ENCODE measurements at regions not wholly inside any gene's neighbourhood (a gene's known extent, or its start where the extent isn't known, plus 50 kb on each side); places are given as distances from the start of the nearest gene placed in this dataset.

DNA sequence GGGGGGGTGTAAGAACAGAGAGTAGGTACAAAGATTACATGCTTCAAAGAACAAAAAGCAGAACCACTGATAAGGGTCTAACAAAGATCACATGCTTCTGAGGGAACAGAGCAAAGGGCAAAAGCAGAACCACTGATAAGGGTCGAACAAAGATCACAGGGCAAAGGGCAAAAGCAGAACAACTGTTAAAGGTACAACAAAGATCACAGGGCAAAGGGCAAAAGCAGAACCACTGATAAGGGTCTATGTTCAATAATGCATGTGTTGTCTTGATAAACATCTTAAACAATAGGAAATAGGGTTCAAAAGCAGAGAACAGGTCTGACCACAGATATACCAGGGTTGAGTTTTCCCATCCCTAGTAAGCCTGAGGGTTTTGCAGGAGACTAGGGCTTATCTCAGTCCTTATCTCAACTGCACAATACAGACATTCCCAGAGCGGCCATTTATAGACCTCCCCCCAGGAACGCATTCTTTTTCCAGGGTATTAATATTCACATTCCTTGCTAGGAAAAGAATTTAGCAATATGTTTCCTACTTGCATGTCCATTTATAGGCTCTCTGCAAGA, 81.9 kb upstream of the PGR start:
- DNase-seq: no peak

DNA sequence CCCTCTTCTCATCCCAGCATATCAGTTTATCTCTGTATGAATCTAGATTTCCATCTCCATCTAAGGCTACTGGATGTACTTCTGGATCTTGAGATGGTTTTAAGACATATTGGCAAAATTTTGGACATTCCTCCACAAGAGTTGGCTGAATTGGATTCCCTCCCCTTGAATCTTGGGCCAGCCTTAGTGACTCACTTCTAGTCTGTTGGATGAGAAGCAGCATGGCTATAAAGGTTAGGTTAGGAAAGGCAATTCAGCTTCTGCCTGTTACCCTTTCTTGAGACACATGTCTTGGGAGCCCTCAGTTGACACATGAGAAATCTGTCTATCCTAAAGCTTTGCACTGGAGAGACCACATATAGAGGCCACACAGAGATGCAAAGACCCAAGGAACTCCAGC, 73.0 kb upstream of the PGR start:
- DNase-seq: no peak

DNA sequence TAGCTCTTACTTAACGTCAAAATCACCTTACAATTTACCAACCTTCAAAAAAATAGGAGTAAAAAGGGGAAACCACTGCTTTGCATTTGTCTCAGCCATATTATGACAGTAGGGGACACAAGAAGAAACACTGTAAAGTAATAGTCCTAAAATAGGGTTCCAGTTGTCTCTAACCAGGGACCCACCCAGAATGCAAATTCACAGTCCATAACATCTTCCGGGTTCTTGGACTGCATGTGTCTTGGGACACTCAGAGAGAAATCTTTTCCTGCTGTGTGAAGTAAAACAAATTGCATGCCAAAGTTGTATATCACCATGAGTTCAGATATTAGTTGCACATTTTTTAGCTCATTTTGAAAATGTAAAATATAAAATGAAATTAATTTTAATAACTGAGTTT, 69.8 kb upstream of the PGR start:
- no peak for DNase-seq

DNA sequence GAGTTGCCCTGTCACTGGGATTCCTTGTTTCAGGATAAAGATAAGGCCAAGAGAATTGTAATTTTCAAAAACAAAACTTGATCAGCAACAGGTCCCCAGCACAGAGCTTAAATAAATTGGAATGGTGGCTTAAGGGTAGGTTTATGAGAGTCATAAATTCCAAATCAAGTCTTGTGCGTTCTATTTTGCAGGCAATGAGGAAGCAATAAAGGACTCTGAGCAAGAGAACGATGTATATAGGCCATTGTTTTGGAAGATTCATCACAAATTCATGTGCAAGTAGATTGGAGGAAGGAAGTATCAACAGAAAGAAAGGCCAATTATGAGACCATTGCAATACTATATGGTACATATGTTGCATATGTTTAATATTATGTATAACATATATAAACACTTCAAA, 65.7 kb upstream of the PGR start:
- DNase-seq: no peak

DNA sequence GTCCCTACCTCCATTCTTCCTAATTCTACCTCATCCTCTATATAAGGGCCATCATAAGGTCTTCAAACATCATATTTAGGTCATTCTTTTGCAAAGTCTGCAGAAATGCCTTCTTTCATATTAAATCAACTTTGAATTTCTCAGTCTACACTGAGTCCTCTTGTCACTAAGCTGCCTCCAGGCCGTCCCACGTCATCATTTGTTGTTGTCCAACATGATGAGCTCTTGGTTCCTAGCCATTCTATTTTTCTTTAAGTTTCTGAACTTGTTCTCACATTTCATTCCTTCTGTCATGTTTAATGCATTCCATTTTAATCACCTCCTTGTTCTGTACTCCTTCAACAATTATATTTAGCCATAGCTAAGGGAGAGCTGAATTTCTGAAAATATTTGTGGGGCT, 59.2 kb upstream of the PGR start:
- DNase-seq: no peak

DNA sequence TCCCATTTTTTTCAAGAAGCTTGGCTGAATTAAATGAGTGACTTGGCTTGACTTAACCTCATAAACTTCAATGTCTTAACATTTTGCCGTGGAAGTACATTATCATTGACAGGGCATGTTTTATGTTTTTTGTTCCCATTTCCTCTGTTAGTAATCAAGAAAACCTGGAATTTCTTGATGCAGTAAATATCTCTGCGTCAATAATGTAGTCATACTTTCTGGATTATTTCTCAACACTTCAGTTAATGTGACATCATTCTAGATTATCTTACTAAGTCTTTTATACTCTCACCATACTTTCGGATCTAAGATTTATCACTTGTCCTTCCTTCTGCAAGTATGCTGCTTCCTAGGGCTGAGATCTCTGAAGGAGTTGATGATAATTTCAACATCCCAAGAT, 58.6 kb upstream of the PGR start:
- no peak for DNase-seq

DNA sequence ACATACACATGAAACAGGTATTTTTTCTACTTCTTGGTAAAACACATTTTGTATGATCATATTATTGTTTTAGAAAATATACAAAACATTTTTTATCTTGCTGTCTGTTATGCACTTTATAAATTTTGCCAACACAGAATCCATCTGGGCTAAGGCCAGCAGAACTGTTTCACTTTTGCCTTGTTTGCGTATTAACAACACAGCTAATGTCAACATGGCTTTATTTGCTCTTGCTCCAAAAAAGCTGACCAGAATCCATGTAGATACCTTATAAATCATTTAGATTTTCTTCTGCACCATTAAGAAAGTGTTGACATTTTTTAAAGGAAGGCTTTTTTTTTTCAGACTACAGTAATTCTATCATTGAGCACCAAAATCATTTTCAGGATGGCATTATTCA, 58.1 kb upstream of the PGR start:
- DNase-seq: peak; percentile 30 to 41

DNA sequence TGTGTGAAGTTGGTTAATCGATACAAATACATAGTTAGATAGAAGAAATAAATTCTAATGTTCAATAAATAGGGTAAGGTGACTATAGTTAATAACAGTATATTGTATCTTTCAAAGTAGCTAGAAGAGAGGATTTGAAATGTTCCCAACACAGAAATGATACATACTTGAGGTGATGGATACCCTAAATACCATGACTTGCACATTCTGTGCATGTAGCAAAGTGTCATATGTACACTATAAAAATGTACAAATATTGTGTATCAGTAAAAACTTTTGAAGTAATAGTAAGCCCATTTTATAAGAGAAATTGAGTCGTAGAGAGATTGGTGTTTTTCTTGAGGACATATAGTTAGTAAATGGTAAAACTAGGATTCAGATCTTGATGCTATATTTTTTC, 56.4 kb upstream of the PGR start:
- no peak for DNase-seq

DNA sequence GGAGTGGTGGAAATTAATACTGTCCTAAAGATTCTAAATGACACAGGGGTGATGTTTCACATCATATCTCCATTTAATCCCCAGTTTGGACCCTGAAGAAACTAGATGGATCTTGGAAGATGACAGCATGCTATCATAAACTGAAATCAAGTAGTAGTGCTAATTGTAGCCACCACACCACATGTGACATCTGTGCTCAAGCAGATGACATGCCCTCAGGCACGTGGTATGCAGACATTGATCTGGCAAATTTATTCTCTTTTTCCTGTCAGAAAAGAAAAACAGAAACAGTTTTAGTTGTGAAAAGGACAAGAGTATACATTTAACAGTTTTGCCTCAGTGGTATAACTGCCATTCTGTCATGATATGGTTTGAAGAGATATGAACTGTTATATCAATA, 52.9 kb upstream of the PGR start:
- no peak for DNase-seq

DNA sequence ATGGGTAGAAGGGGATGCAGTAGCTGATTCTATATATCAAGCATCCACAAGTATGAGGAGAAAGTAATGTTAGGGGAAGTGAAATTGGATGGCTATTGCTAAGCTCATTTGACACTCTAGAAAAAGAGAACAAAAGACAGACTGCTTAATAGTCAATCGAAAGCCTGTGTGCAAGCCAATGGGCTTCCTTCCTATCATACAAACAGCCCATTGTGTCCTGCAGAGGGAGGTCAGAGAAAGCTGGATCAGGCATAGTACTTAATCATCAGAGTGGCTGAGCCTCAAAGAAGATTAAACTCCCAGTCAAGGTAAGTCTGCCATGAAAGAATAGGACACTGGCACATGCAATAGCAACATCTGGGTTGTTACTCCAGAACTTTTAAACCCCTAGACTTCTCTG, 50.9 kb upstream of the PGR start:
- DNase-seq: no peak

All from right lung (tissue), 2 donors.